Neural cell (in vitro differentiated cells): ENCODE measurements at regions not wholly inside any gene's neighbourhood (a gene's known extent, or its start where the extent isn't known, plus 50 kb on each side); places are given as distances from the start of the nearest gene placed in this dataset.
"Not testable (repeated sequence)": the region's sequence is repeated elsewhere in the genome, so short reads cannot be mapped to it uniquely, and the experiment has no call there.

Experiments used
- H2AFZ ChIP-seq: fragments of 200-600, 300-800 bp; sonication (generic), shearing (Covaris generic); 2 replicates; pipeline ENCODE4 v1.6.0; 2014; ENCODE audit warnings: low read depth, mild to moderate bottlenecking, antibody characterized with exemption, low read length, moderate library complexity
- H3F3A ChIP-seq: fragments of 200-600 bp; shearing (Covaris generic); 2 replicates; pipeline ENCODE4 v1.6.1; 2016; ENCODE audit warnings: mild to moderate bottlenecking, moderate library complexity, mixed read lengths, antibody characterized with exemption, low read length; ENCODE audit not compliant: insufficient read depth, poor library complexity, severe bottlenecking
- H3K27ac ChIP-seq: fragments of 200-600, 300-800 bp; sonication (generic), shearing (Covaris generic); 2 replicates; pipeline ENCODE4 v1.5.1; 2014; ENCODE audit warnings: mild to moderate bottlenecking, low read length, moderate library complexity
- H3K27me3 ChIP-seq: fragments of 300-800, 200-600 bp; sonication (generic), shearing (Covaris generic); 2 replicates; pipeline ENCODE4 v1.6.0; 2014; ENCODE audit warnings: mild to moderate bottlenecking, low read depth, low read length, moderate library complexity; ENCODE audit not compliant: insufficient read depth
- H3K36me3 ChIP-seq: fragments of 300-800, 200-600 bp; sonication (generic), shearing (Covaris generic); 2 replicates; pipeline ENCODE4 v1.5.1; 2014; ENCODE audit warnings: mild to moderate bottlenecking, antibody characterized with exemption, low read length, moderate library complexity; ENCODE audit not compliant: insufficient read depth
- H3K4me2 ChIP-seq: fragments of 300-800, 200-600 bp; sonication (generic), shearing (Covaris generic); 2 replicates; pipeline ENCODE4 v1.6.0; 2014; ENCODE audit warnings: mild to moderate bottlenecking, low read length
- H3K4me3 ChIP-seq: fragments of 300-800, 200-600 bp; sonication (generic), shearing (Covaris generic); 2 replicates; pipeline ENCODE4 v1.5.1; 2014; ENCODE audit warnings: mild to moderate bottlenecking, low read length, moderate library complexity
- H3K79me2 ChIP-seq: fragments of 200-600 bp; shearing (Covaris generic); replicated peaks from 2 replicates; pipeline ENCODE4 v1.6.0; 2014; ENCODE audit warnings: mild to moderate bottlenecking, low read length, moderate library complexity; ENCODE audit not compliant: insufficient read depth
- H3K9ac ChIP-seq: fragments of 300-800, 200-600 bp; sonication (generic), shearing (Covaris generic); 2 replicates; pipeline ENCODE4 v1.6.1; 2016; ENCODE audit warnings: mild to moderate bottlenecking, low read length, mixed read lengths
- H3K9me2 ChIP-seq: fragments of 200-600 bp; shearing (Covaris generic); 2 replicates; pipeline ENCODE4 v1.6.1; 2016; ENCODE audit warnings: mild to moderate bottlenecking, low read length, mixed read lengths; ENCODE audit not compliant: insufficient read depth
- H3K9me3 ChIP-seq: fragments of 200-600, 300-800 bp; sonication (generic), shearing (Covaris generic); 2 replicates; pipeline ENCODE4 v1.6.1; 2016; ENCODE audit warnings: mild to moderate bottlenecking, mixed run types, low read length, moderate library complexity, mixed read lengths
- H4K20me1 ChIP-seq: fragments of 200-600 bp; shearing (Covaris generic); 2 replicates; pipeline ENCODE4 v1.6.1; 2016; ENCODE audit warnings: mild to moderate bottlenecking, mixed run types; ENCODE audit not compliant: insufficient read depth
- EP300 ChIP-seq: fragments of 450-650 bp; conservative IDR thresholded peaks from 2 replicates; pipeline ENCODE4 v1.6.1; 2014; ENCODE audit warnings: antibody characterized with exemption, mild to moderate bottlenecking, moderate library complexity; ENCODE audit not compliant: poor library complexity, severe bottlenecking
- EZH2 ChIP-seq: fragments of 200-600, 300-800 bp; shearing (Covaris generic), sonication (generic); IDR thresholded peaks from 2 replicates; pipeline ENCODE4 v1.6.1; 2014; ENCODE audit warnings: antibody characterized with exemption, low read length, borderline replicate concordance, mild to moderate bottlenecking; ENCODE audit not compliant: insufficient read depth, poor library complexity, severe bottlenecking
- MXI1 ChIP-seq: fragments of 450-650 bp; conservative IDR thresholded peaks from 2 replicates; pipeline ENCODE4 v1.6.1; 2014; ENCODE audit warnings: antibody characterized with exemption, mild to moderate bottlenecking; ENCODE audit not compliant: poor library complexity, severe bottlenecking
- POLR2AphosphoS5 ChIP-seq: IDR thresholded peaks from 2 replicates; pipeline ENCODE4 v1.6.1; 2012
- RAD21 ChIP-seq: fragments of 450-650 bp; conservative IDR thresholded peaks from 2 replicates; pipeline ENCODE4 v1.6.1; 2014; ENCODE audit warnings: antibody characterized with exemption, mild to moderate bottlenecking, moderate library complexity
- REST ChIP-seq: IDR thresholded peaks from 2 replicates; pipeline ENCODE4 v1.6.1; 2012; ENCODE audit warnings: borderline replicate concordance
- SMC3 ChIP-seq: fragments of 450-650 bp; conservative IDR thresholded peaks from 2 replicates; pipeline ENCODE4 v1.6.1; 2014; ENCODE audit warnings: antibody characterized with exemption, mild to moderate bottlenecking, moderate library complexity; ENCODE audit not compliant: poor library complexity
- TAF1 ChIP-seq: IDR thresholded peaks from 2 replicates; pipeline ENCODE4 v1.6.1; 2012; ENCODE audit warnings: low read depth
- TF ChIP-seq, protein P1 (sequence below): fragments of 450-650 bp; IDR thresholded peaks from 2 replicates; pipeline ENCODE4 v1.5.1; 2014; ENCODE audit warnings: antibody characterized with exemption, mild to moderate bottlenecking, moderate library complexity; ENCODE audit not compliant: poor library complexity, severe bottlenecking

DNA sequence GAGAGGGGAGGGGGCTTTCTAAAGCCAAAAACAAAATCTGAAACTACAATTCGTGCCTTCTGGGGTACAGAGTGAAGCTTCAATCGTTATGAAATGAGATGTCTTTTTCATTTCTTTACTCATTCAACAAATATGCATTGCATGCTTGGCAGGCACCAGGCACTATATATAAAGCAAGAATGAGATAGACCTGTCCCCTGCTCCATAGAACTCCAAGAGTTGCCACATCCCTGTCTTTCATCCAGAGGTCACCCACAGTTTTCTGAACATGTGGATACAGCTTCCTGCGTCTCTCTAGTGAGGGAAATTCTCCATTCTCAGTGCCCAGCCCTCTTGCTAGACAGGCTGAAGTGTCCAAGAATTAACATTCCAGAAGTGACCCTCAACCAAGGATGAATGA, 343.2 kb upstream of the MAF start:
- Histone ChIP-seq H3K36me3 (no peaks in the 10 kb centered on the region), H3K4me3 (no peak overlapping the region), H3K27ac (no peak overlapping the region), H3F3A (no peaks in the 10 kb centered on the region), H3K4me2 (no peak overlapping the region), H3K9ac (no peak overlapping the region), H3K79me2 (no peaks in the 10 kb centered on the region), H4K20me1 (no peaks in the 10 kb centered on the region), H3K27me3 (no peaks in the 10 kb centered on the region), H3K9me2 (no peaks in the 10 kb centered on the region), H3K9me3 (no peaks in the 10 kb centered on the region), H2AFZ (no peak overlapping the region)
- TF ChIP-seq, protein P1, sequence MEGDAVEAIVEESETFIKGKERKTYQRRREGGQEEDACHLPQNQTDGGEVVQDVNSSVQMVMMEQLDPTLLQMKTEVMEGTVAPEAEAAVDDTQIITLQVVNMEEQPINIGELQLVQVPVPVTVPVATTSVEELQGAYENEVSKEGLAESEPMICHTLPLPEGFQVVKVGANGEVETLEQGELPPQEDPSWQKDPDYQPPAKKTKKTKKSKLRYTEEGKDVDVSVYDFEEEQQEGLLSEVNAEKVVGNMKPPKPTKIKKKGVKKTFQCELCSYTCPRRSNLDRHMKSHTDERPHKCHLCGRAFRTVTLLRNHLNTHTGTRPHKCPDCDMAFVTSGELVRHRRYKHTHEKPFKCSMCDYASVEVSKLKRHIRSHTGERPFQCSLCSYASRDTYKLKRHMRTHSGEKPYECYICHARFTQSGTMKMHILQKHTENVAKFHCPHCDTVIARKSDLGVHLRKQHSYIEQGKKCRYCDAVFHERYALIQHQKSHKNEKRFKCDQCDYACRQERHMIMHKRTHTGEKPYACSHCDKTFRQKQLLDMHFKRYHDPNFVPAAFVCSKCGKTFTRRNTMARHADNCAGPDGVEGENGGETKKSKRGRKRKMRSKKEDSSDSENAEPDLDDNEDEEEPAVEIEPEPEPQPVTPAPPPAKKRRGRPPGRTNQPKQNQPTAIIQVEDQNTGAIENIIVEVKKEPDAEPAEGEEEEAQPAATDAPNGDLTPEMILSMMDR: no peak
- TF ChIP-seq SMC3 (no peak), MXI1 (no peak), RAD21 (no peak), POLR2AphosphoS5 (no peak), REST (no peak), EP300 (no peak), EZH2 (no peak), TAF1 (no peak)

DNA sequence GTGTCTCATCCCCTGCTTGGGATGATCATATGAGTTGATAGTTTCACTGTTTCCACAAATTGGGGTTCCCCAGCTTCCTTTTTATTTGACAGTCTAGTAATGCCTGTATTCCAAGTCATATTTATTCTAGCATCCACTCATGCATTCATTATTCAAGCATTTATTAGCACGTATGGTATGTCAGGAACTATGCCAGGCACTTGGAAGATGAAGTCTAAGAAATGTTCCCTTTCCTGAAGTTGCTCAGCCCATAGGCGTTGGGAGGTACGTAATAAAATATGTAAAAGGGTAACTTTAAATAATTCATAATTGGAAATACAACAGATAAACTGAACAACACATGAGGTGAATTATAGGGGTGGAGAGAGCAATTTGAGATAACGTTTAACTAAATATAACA, 338.0 kb upstream of the MAF start:
- Histone ChIP-seq H3K27me3 (no peaks in the 10 kb centered on the region), H3K79me2 (no peaks in the 10 kb centered on the region), H3K9me3 (no peaks in the 10 kb centered on the region), H3F3A (no peaks in the 10 kb centered on the region), H2AFZ (no peak overlapping the region), H4K20me1 (no peaks in the 10 kb centered on the region), H3K27ac (no peak overlapping the region), H3K9me2 (no peaks in the 10 kb centered on the region), H3K4me2 (no peak overlapping the region), H3K4me3 (no peak overlapping the region), H3K36me3 (no peaks in the 10 kb centered on the region), H3K9ac (no peak overlapping the region)
- TF ChIP-seq REST: no peak
- TF ChIP-seq SMC3: no peak
- no peak for TF ChIP-seq RAD21
- TF ChIP-seq POLR2AphosphoS5: no peak
- TF ChIP-seq EP300: no peak
- TF ChIP-seq EZH2: no peak
- no peak for TF ChIP-seq TAF1
- TF ChIP-seq, protein P1: no peak
- TF ChIP-seq MXI1: no peak

DNA sequence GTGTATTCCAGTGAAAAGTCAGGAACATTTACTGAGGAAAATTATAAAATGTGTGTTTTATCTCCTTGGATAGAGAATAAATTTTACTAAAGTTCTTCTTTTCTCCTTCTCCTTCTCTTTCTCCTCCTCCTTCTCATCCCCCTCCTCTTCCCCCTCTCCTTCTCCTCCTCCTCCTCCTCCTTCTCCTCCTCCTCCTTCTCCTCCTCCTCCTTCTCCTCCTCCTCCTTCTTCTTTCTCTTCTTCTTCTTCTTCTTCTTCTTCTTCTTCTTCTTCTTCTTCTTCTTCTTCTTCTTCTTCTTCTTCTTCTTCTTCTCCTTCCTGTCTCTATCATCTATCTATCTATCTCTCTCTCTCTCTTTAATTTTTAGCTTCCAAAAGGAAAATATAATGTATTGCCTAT, 337.1 kb upstream of the MAF start:
- not testable (repeated sequence) for H3K9me2 ChIP-seq, H3K4me2 ChIP-seq, H3K4me3 ChIP-seq, H3K9ac ChIP-seq, H3K27me3 ChIP-seq, H3K27ac ChIP-seq, H3K36me3 ChIP-seq, H3K9me3 ChIP-seq, H4K20me1 ChIP-seq, H3F3A ChIP-seq, H3K79me2 ChIP-seq, H2AFZ ChIP-seq
